ENCODE measurements at regions not wholly inside any gene's neighbourhood (a gene's known extent, or its start where the extent isn't known, plus 50 kb on each side); places are given as distances from the start of the nearest gene placed in this dataset.

- ATAC-seq (no peak), DNase-seq (no peak)
- Mint-ChIP-seq H3K27ac (no peak overlapping the region), H3K27me3 (peaks cover 0 to 28% (median 17%) of the 10 kb centered on the region in 5 donors), H3K36me3 (no peaks in the 10 kb centered on the region), H3K4me3 (no peak overlapping the region), H3K9me3 (peaks cover 0 to 2% (median 0%) of the 10 kb centered on the region in 11 donors), H3K4me1 (peaks cover 0 to 6% (median 0%) of the 10 kb centered on the region in 7 donors)
- no peaks in the 10 kb centered on the region for H3K9me3 ChIP-seq (ENCODE audit: control insufficient read depth in 2 of 3, low read length in 3 of 3)
- H3K4me1 ChIP-seq (ENCODE audit: control insufficient read depth in 2 of 2, insufficient read depth in 2 of 2, low read length in 2 of 2) = no peaks in the 10 kb centered on the region
- ChIA-PET POLR2A (no interaction called here), CTCF (interaction anchor here (0.7 kb wide), 1 partner anchor 21 kb away, joined by 4 read pairs; no protein-coding TSS in a partner anchor)
- no peaks in the 10 kb centered on the region for H3K36me3 ChIP-seq (ENCODE audit: control insufficient read depth in 2 of 3, insufficient read depth in 3 of 3, low read length in 3 of 3)
- no peaks in the 10 kb centered on the region for H3K27me3 ChIP-seq (ENCODE audit: control insufficient read depth in 2 of 2, insufficient read depth in 2 of 2, low read length in 2 of 2)
- intact Hi-C loops (cut with micrococcal nuclease) = loop anchor here in 1 of 2 donors (10.0 kb wide), 1 partner anchor 911 kb away; no protein-coding TSS in a partner anchor
- H3K4me3 ChIP-seq (ENCODE audit: low read length) = no peak overlapping the region
- no peak overlapping the region for H3K27ac ChIP-seq (ENCODE audit: low read depth, low read length)
Observed at GRCh38 chr15:97236140-97236539, 724.4 kb upstream of the ARRDC4 start.

DNA sequence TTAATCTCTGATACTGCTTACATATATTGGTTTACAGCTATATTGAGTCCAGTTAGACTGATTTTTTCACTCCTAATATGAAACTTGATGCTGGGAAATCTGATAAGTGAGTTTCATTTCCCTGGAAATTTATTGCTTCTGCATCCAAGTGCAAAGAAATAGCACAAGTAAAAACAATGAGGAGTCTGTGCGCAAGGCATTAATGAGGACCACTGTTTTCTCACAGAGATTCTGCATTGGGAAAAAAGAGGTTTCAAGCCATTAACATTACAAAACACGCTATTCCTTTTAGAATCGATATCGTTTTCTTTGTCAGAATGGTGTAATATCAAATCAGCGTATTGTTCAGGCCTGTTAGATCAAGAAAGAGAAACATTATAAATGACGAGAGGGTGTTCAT, 723.3 kb upstream of the ARRDC4 start:
- DNase-seq (no peak), ATAC-seq (no peak)
- intact Hi-C loops (cut with micrococcal nuclease) = loop anchor here in 1 of 2 donors (10.0 kb wide), 1 partner anchor 912 kb away; no protein-coding TSS in a partner anchor
- Histone ChIP-seq H3K36me3 (ENCODE audit: control insufficient read depth in 2 of 3, insufficient read depth in 3 of 3, low read length in 3 of 3) (no peaks in the 10 kb centered on the region), H3K27me3 (ENCODE audit: control insufficient read depth in 2 of 2, insufficient read depth in 2 of 2, low read length in 2 of 2) (no peaks in the 10 kb centered on the region), H3K27ac (ENCODE audit: low read depth, low read length) (no peak overlapping the region), H3K4me1 (ENCODE audit: control insufficient read depth in 2 of 2, insufficient read depth in 2 of 2, low read length in 2 of 2) (no peaks in the 10 kb centered on the region), H3K9me3 (ENCODE audit: control insufficient read depth in 2 of 3, low read length in 3 of 3) (no peaks in the 10 kb centered on the region), H3K4me3 (ENCODE audit: low read length) (no peak overlapping the region)
- Mint-ChIP-seq H3K27ac (no peak overlapping the region), H3K9me3 (peaks cover 0 to 2% (median 0%) of the 10 kb centered on the region in 11 donors), H3K36me3 (no peaks in the 10 kb centered on the region), H3K4me1 (peaks cover 0 to 6% (median 0%) of the 10 kb centered on the region in 7 donors), H3K27me3 (peaks cover 0 to 24% (median 17%) of the 10 kb centered on the region in 5 donors), H3K4me3 (no peak overlapping the region)
- CTCF ChIA-PET = no interaction called here
- POLR2A ChIA-PET = no interaction called here

DNA sequence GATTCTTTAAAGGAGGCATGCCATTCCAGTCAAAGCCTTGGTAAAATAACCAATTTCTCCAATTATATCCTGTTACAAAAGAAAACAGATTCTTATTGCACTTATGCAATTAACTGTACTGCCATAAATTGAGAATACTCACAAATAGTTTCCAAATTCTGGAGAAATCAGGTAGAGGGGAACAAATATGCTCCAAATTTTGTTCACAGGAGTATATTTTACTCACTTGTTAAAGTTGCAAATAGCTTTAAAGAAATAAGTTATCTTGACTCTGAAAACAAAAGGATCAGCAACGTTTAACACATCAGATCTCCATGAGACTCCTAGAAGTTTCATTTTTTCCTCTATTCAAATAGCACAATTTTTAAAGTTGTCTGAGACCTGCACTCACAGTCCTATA, 712.1 kb upstream of the ARRDC4 start:
- Histone ChIP-seq H3K27ac (ENCODE audit: low read depth, low read length) (no peak overlapping the region), H3K4me1 (ENCODE audit: control insufficient read depth in 2 of 2, insufficient read depth in 2 of 2, low read length in 2 of 2) (no peaks in the 10 kb centered on the region), H3K9me3 (ENCODE audit: control insufficient read depth in 2 of 3, low read length in 3 of 3) (no peaks in the 10 kb centered on the region), H3K27me3 (ENCODE audit: control insufficient read depth in 2 of 2, insufficient read depth in 2 of 2, low read length in 2 of 2) (no peaks in the 10 kb centered on the region), H3K36me3 (ENCODE audit: control insufficient read depth in 2 of 3, insufficient read depth in 3 of 3, low read length in 3 of 3) (no peaks in the 10 kb centered on the region), H3K4me3 (ENCODE audit: low read length) (no peak overlapping the region)
- ATAC-seq (no peak), DNase-seq (no peak)
- ChIA-PET CTCF (no interaction called here), POLR2A (no interaction called here)
- intact Hi-C loops (cut with micrococcal nuclease) = no loop called here
- no peaks in the 10 kb centered on the region for H3K36me3 Mint-ChIP-seq
- no peaks in the 10 kb centered on the region for H3K4me1 Mint-ChIP-seq
- no peak overlapping the region for H3K4me3 Mint-ChIP-seq
- H3K9me3 Mint-ChIP-seq = peaks cover 3 to 31% (median 8%) of the 10 kb centered on the region in 11 donors
- H3K27me3 Mint-ChIP-seq = peaks cover 0 to 14% (median 0%) of the 10 kb centered on the region in 5 donors
- no peak overlapping the region for H3K27ac Mint-ChIP-seq

GRCh38 chr15:97259943-97260342, 700.6 kb upstream of the ARRDC4 start:
- H3K4me1 ChIP-seq (ENCODE audit: control insufficient read depth in 2 of 2, insufficient read depth in 2 of 2, low read length in 2 of 2) = no peaks in the 10 kb centered on the region
- Mint-ChIP-seq H3K27ac (no peak overlapping the region), H3K36me3 (no peaks in the 10 kb centered on the region), H3K4me1 (no peaks in the 10 kb centered on the region), H3K9me3 (peaks cover 0 to 15% (median 2%) of the 10 kb centered on the region in 11 donors), H3K27me3 (peaks cover 0 to 6% (median 0%) of the 10 kb centered on the region in 5 donors), H3K4me3 (no peak overlapping the region)
- no peaks in the 10 kb centered on the region for H3K27me3 ChIP-seq (ENCODE audit: control insufficient read depth in 2 of 2, insufficient read depth in 2 of 2, low read length in 2 of 2)
- H3K4me3 ChIP-seq (ENCODE audit: low read length) = no peak overlapping the region
- no peak for DNase-seq
- ChIA-PET CTCF (no interaction called here), POLR2A (no interaction called here)
- no peaks in the 10 kb centered on the region for H3K9me3 ChIP-seq (ENCODE audit: control insufficient read depth in 2 of 3, low read length in 3 of 3)
- intact Hi-C loops (cut with micrococcal nuclease) = no loop called here
- no peak overlapping the region for H3K27ac ChIP-seq (ENCODE audit: low read depth, low read length)
- ATAC-seq = no peak
- no peaks in the 10 kb centered on the region for H3K36me3 ChIP-seq (ENCODE audit: control insufficient read depth in 2 of 3, insufficient read depth in 3 of 3, low read length in 3 of 3)

GRCh38 chr15:97301166-97301565, 659.3 kb upstream of the ARRDC4 start:
- CTCF ChIA-PET = no interaction called here
- no peak for ATAC-seq
- no peak for DNase-seq
- no peak overlapping the region for H3K4me3 Mint-ChIP-seq
- H3K4me1 Mint-ChIP-seq = no peaks in the 10 kb centered on the region
- H3K27me3 ChIP-seq (ENCODE audit: control insufficient read depth in 2 of 2, insufficient read depth in 2 of 2, low read length in 2 of 2) = no peaks in the 10 kb centered on the region
- no peak overlapping the region for H3K27ac ChIP-seq (ENCODE audit: low read depth, low read length)
- no peaks in the 10 kb centered on the region for H3K4me1 ChIP-seq (ENCODE audit: control insufficient read depth in 2 of 2, insufficient read depth in 2 of 2, low read length in 2 of 2)
- H3K27ac Mint-ChIP-seq = no peak overlapping the region
- intact Hi-C loops (cut with micrococcal nuclease) = no loop called here
- H3K9me3 ChIP-seq (ENCODE audit: control insufficient read depth in 2 of 3, low read length in 3 of 3) = no peaks in the 10 kb centered on the region
- no peaks in the 10 kb centered on the region for H3K36me3 ChIP-seq (ENCODE audit: control insufficient read depth in 2 of 3, insufficient read depth in 3 of 3, low read length in 3 of 3)
- peaks cover 0 to 12% (median 5%) of the 10 kb centered on the region in 11 donors for H3K9me3 Mint-ChIP-seq
- peaks cover 0 to 4% (median 0%) of the 10 kb centered on the region in 5 donors for H3K27me3 Mint-ChIP-seq
- no peak overlapping the region for H3K4me3 ChIP-seq (ENCODE audit: low read length)
- POLR2A ChIA-PET = no interaction called here
- no peaks in the 10 kb centered on the region for H3K36me3 Mint-ChIP-seq

GRCh38 chr15:97316362-97316761, 644.1 kb upstream of the ARRDC4 start:
- peaks cover 0 to 10% (median 2%) of the 10 kb centered on the region in 11 donors for H3K9me3 Mint-ChIP-seq
- POLR2A ChIA-PET = no interaction called here
- no peaks in the 10 kb centered on the region for H3K4me1 ChIP-seq (ENCODE audit: control insufficient read depth in 2 of 2, insufficient read depth in 2 of 2, low read length in 2 of 2)
- H3K9me3 ChIP-seq (ENCODE audit: control insufficient read depth in 2 of 3, low read length in 3 of 3) = no peaks in the 10 kb centered on the region
- CTCF ChIA-PET = no interaction called here
- ATAC-seq = no peak
- intact Hi-C loops (cut with micrococcal nuclease) = no loop called here
- no peaks in the 10 kb centered on the region for H3K27me3 ChIP-seq (ENCODE audit: control insufficient read depth in 2 of 2, insufficient read depth in 2 of 2, low read length in 2 of 2)
- peaks cover 0 to 7% (median 0%) of the 10 kb centered on the region in 5 donors for H3K27me3 Mint-ChIP-seq
- no peak overlapping the region for H3K27ac Mint-ChIP-seq
- H3K36me3 Mint-ChIP-seq = no peaks in the 10 kb centered on the region
- H3K27ac ChIP-seq (ENCODE audit: low read depth, low read length) = no peak overlapping the region
- no peak overlapping the region for H3K4me3 Mint-ChIP-seq
- H3K4me1 Mint-ChIP-seq = no peaks in the 10 kb centered on the region
- no peak for DNase-seq
- H3K4me3 ChIP-seq (ENCODE audit: low read length) = no peak overlapping the region
- H3K36me3 ChIP-seq (ENCODE audit: control insufficient read depth in 2 of 3, insufficient read depth in 3 of 3, low read length in 3 of 3) = no peaks in the 10 kb centered on the region

GRCh38 chr15:97317163-97317562, 643.3 kb upstream of the ARRDC4 start:
- Mint-ChIP-seq H3K27ac (no peak overlapping the region), H3K4me1 (no peaks in the 10 kb centered on the region), H3K27me3 (peaks cover 0 to 4% (median 0%) of the 10 kb centered on the region in 5 donors), H3K9me3 (peaks cover 0 to 9% (median 4%) of the 10 kb centered on the region in 11 donors), H3K4me3 (no peak overlapping the region), H3K36me3 (no peaks in the 10 kb centered on the region)
- POLR2A ChIA-PET = no interaction called here
- Histone ChIP-seq H3K36me3 (ENCODE audit: control insufficient read depth in 2 of 3, insufficient read depth in 3 of 3, low read length in 3 of 3) (no peaks in the 10 kb centered on the region), H3K4me3 (ENCODE audit: low read length) (no peak overlapping the region), H3K9me3 (ENCODE audit: control insufficient read depth in 2 of 3, low read length in 3 of 3) (no peaks in the 10 kb centered on the region), H3K27ac (ENCODE audit: low read depth, low read length) (no peak overlapping the region), H3K27me3 (ENCODE audit: control insufficient read depth in 2 of 2, insufficient read depth in 2 of 2, low read length in 2 of 2) (no peaks in the 10 kb centered on the region), H3K4me1 (ENCODE audit: control insufficient read depth in 2 of 2, insufficient read depth in 2 of 2, low read length in 2 of 2) (no peaks in the 10 kb centered on the region)
- DNase-seq = no peak
- no peak for ATAC-seq
- intact Hi-C loops (cut with micrococcal nuclease) = no loop called here
- CTCF ChIA-PET = no interaction called here
